GM21360 (cell line): ENCODE measurements at regions not wholly inside any gene's neighbourhood (a gene's known extent, or its start where the extent isn't known, plus 50 kb on each side); places are given as distances from the start of the nearest gene placed in this dataset.

ENCODE experiments used
- ATAC-seq: cut with Tn5 transposase; IDR thresholded peaks from one replicate; pipeline ENCODE4 v1.9.1; 2021; ENCODE audit warnings: mild to moderate bottlenecking, moderate library complexity; ENCODE audit not compliant: unreplicated experiment

DNA sequence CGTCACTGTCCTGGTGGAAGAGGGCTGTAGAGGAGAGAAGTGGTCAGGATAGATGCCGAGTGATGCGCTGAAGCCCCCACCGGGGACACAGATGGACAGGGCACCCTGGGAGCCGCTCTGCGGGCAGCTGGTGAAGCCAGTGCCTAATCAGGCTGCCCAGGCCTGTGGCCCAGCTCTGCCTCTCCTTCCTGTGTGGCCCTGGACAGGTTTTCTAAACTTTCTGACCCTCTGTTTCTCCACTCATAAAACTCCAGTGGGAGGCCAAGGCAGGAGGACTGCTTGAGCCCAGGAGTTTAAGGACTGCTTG lies 86.1 kb downstream of the C5orf15 start:
- no peak for ATAC-seq

DNA sequence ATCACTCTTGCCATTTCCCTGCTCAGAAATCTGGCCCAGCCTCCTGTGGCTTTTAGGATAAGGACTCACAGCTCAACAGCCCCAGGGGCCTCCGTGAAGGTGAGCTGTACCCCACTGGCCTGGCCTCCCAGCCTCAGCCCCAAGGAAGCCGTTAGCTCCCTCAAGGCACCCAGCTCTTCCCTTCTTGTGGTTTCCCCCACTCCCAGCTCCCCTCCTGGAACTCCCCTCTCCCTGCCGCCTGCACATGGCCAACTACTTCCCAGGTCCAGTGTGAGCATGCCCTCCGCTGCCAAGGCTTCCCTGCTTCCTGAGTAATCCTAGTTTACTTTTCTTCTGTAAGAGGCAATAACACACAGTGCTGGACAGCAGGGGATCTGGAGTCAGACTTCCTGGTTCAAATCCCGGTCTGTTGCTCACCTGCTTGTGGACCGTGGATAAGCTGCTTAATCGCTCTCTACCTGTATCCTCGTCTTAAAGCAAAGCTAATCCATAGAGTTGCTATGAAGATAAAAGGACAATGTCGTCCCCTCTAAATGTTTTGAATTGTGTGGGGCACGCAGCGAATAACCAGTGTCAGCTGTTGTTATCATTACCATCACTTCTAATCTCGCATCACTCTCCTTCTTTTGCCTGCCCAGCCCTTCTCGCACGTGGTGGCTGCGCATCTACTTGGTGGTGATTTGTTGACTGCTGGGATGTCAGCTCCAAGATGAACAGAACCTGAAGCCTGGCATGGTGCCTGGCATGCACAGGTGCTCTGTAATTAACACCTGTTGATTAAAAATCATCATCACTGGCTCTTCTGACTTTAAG lies 86.6 kb downstream of the C5orf15 start:
- ATAC-seq = no peak

DNA sequence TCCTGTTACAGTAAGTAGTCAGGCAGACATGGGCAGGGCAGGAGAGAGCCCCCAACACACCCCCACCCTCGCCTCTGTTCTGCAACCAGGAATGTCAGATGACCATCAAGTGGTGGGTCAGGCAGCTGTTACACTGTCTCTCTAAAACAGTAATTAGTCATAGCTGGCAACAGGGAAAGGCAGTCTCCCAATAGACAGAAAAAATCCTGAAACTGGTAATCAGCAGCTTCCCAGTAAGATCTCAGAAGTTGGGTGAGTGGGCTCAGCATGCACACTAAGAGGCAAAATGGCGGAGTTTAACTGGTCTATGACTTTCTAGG lies 90.2 kb downstream of the C5orf15 start:
- ATAC-seq = no peak

DNA sequence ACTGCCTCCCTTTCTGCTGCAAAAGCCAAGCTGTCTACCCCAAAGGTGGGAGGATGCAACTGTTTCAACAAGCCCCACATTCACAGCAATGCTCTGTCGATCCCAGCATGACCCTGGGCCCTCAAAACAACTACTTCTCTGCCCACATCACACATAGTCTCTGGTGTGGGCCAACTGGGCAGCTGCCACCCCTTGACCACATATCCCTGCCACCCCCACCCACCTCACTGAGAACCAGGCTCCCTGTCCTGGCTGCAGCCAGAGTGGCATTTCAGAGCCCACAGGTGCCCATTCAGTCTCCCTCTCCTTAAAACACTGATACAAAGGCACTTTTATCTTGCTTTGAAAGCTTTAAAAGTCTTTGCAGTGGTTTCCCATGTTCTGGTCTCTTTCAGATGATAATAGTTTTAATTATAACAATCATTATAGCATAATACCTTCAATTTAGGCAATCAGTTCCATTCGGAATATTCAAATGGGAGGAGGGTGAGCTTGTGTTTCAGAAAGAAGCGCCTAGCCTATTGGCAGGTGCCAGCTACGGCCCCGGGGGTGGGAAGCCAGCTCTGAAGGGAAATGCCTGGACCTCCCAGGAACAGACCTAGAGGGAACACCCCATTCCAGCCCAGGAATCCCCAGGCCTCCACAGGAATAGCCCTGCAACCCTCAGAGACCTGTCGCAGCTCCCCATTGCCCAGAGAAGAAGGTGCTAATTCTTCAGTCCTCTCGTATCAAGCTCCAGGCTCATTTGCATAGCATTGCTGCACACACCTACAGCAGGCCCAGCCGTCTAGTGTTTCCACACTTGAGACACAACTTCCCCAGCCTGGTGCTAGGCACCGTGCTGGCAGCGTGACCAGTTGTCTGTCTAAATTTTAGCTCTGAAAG lies 90.8 kb downstream of the C5orf15 start:
- no peak for ATAC-seq

DNA sequence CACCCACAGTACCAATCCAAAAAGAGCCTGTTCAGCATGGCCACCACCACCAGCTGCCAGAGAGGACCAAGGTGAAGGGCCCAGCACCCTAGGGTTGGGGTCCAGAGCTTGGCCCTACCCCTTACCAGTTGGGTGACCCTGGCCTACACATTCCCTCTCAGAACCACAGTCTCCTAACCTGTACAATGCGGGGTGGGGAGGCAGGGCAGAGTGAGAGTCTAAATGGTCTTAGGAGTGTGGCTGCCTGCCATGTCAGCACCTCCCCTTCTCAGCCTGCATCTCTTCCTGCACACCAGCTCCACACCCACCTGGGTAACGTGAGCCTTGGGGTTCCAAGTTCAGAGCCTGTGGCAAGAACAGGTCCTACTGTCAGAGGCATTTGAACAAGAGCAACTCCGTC lies 92.2 kb downstream of the C5orf15 start:
- no peak for ATAC-seq

DNA sequence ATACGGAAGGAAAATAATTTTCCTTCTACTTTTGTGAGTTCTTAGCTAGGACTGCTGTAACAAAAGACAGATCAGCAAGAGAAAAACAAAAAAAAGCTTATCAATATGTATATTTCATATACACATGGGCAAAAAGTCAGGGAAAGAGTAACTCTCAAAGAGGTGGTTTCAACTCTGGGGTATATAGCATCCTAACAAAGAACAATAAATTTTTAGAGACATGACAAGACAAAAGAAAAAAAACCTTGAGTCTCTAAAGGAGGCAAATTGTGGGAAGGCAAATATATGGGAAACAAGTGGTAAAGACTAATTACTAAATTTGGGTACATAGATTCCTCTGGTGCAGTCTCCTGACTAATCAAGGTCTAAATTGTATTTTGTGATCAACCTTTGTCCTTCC lies 93.2 kb downstream of the C5orf15 start:
- no peak for ATAC-seq

DNA sequence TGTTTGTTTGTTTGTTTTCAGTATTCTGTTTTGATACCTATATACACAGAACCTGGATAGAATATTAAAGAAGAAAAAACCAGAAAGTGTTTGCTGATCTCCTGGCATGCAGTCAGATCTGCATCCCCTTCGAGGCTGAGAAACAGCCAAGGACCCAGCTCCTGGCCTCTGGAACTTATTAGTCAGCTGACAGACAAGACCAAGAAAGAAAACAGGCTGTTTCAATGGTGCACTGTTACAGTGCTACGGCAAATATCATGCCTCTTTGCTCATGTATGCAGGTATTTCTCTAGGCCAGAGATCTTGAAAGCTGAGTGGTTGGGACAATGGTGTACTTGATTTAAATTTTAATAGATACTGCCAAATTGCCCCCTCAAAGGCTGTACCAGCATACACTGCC lies 95.0 kb downstream of the C5orf15 start:
- ATAC-seq = no peak

DNA sequence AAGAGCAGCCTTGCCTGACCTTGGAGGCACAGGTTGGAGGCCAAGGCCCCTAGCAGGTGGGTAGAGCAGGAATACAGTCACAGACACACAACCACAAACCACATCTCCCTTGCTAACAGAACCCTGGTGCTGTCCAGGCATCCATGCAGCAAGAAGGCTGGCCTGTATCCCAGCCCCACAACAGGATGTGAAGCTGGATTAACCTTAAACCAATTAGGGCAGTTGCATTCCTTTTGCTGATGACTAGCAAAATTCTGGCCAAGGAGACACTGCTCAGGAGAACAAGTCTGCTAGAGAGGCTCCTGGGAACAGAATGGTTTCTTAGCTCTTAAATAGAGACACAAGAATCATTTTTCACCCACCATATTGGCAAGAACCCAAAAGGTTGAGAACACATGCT lies 97.8 kb downstream of the C5orf15 start:
- ATAC-seq = no peak

DNA sequence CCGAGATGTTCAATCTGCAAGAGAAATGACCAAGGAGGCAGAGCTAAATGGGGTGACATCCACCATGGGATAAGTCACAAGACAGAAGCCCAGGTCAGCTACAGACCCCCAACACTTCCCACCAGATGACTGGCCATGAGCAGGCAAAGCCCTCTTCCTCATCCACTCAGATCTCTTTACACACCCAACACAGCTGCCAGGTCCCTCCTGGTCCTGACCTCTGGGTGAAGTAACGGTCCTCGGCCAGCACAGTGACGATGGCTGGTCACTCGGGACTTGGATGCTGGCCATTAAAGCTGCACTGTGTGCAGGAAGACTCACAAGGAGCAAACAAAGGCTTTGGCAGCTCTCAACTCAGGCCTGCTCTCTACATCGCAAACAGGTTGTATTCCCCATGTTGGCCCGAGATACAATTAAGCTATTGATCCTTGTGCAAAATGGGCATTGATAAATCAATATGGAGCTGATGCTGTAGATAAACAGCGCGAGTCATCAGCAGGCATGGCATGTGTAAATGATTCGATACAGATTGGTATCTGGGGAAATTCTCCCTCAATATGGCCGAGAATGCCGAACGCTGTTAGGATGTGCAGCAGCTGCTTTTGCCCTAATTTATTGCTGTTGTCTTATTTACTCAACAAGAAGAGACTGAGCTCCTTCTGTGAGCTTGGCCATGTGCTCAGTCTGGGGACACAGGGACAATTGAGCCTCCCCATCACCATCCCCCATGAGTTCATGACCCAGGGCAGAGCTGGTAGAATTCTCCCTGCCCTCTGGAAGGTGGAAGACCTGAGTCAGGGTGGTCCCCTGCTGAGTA lies 98.7 kb downstream of the C5orf15 start:
- ATAC-seq = no peak

DNA sequence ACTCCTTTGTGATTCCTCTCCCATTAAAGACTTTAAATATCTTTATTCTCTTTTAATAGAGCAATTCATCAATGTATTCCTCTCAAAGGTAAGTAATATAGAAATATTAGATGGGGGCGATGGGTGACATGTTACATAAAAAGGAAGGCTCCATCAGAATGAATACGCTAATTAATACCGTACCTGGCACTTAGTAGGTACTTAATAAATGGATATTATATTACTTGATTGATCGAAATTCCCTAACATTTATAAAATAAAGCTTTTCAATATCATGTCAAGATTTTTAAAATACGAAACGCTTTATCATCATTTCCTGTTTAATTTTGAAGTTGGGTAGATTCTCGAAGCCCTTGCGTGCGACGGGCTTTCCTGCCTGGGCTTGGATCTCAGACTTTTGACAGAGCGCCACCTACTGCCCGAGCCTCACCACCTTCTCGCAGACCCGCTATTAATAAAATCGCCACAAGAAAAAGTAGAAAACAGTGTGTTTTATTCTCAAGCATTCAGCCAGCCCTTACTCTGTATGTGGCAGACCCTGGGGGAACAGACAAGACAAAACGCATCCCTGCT lies 99.4 kb downstream of the C5orf15 start:
- no peak for ATAC-seq

DNA sequence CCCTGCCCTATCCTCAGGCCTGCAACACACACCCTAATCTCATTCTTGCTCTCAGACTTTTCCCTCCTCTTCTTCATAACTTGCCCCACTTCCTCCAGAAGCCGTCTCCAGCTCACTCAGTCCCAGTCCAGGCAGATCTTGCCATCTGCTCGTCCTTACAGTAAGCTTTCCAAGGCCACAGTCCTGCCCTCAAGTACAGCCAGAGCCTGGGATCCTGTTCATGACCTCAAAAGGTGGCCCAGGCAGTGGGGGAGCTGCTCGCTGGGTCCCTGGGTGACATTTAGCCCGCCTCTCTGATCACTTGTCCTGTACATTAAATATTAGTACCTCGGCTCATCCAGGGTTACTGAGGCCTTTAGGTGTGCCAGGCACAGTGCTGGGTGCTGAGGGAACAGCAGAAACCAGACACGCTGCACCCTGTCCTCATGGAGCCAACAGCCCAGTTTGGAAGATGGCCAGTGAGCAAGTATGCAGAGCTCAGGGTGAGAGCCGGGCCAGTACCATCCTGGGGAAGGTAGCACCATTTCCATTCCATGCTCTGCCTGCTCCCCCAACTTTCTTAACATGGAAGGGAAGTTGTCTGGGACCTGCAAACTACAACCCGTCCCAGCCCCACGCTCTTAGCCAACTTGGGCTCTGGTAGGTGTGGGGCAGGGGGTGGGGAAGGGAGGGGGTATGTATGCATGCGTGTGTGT lies 100.4 kb downstream of the C5orf15 start:
- ATAC-seq = no peak

DNA sequence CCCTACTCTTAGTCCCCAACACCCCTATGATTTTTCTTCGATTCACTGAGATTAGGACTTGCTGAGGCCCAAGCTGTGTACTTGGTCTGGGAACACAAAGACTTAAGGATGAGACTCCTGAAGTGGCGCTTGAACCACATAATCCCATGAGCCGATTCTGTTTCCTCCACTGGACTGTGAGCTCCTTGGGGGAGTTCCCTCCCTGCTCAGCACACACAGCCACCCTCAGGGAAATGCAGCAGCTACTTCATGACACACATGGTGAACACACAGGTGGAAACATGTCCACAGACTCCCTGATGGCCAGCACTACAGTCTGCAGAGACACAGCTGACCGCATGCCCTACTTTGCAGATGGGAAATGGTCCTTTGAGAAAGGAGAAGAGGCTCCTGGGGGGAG lies 101.1 kb downstream of the C5orf15 start:
- no peak for ATAC-seq

DNA sequence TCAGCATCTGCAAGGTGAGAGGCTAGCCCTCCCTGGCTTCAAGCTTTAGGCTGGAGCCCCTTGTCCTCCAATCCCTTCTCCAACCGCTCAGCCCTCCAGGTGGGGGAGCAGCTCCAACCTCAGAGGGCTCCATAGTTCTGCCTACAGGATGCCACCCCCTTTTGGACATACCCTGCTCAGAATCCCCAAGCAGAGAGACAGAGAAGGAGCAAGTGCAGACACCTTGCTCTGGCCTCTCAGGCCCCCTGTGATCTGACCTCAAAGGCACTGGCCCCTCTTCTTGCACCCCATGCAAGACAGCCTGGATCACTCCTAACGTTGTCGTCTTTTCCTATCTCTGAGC lies 101.6 kb downstream of the C5orf15 start:
- no peak for ATAC-seq

DNA sequence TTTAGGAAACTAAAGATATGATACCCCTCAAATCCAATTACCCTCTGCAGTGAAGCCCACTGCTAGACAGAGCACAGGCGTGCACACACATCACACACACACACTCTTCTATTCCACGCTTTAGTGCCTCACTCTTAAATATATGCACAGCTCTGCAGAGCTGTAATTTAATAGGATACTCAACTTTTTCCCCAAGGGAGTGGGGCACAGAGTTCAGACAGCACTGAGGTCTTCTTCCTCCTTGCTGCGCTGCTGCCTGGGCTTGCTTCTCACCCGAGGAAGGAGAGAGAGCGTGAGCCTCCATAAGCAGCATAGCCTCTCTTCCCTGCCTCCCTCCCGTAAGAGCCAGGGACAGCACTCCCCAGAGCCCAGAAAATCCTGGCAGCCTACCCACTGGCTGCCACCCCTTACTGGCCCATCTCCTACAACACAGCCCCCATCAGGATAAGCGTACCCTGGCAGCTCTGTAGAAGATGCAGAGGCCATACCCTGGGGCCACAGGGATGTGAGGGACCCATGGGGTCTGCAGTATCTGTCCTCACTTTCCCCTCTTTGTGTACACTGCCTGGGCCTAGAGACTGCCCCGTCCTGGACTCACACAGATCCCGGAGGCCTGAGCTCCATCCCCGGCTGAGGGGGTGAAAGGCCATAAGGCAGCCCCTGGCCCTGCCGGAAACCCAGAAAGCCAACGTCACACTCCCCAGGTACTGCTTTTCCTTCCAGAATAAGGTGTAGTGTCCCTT lies 102.1 kb downstream of the C5orf15 start:
- ATAC-seq = no peak

DNA sequence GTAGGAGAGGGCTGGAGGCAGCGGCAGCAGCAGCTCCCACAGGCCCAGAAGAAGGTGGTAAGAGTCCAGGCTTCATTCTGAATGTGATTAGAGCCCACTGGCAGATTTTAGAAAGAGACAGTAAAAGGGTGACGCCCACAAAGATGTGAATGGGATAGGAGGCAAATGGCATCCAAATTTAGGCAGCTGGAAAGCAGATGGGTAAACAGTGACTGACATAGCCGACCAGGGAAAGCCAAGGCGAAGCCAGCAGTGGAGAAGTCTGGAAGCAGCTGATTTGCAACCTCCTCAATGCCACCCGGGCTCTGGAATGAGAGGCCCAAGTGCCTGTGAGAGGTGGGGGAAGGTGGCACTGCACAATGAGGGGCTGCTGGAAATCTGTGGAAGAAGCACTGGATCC lies 103.3 kb downstream of the C5orf15 start:
- no peak for ATAC-seq

DNA sequence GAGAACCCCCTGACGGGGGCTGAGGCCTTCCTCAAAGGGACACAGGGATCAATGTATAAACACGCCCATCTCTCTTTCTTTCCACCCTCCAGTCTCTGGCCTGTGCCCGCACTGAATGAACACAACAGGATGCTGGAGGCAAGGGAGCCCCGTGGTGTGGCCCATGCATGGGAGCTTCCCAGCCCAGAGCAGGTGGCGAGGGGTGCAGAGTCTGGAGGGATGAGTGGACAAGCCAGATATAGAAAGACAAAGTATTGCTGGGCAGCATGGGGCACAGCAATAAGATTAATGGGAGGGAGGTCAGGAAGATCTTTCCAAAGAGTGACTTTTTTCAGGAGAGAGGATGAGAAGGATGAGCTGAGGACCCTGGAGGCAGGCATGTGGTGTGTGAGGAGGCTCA lies 103.7 kb downstream of the C5orf15 start:
- ATAC-seq = no peak

DNA sequence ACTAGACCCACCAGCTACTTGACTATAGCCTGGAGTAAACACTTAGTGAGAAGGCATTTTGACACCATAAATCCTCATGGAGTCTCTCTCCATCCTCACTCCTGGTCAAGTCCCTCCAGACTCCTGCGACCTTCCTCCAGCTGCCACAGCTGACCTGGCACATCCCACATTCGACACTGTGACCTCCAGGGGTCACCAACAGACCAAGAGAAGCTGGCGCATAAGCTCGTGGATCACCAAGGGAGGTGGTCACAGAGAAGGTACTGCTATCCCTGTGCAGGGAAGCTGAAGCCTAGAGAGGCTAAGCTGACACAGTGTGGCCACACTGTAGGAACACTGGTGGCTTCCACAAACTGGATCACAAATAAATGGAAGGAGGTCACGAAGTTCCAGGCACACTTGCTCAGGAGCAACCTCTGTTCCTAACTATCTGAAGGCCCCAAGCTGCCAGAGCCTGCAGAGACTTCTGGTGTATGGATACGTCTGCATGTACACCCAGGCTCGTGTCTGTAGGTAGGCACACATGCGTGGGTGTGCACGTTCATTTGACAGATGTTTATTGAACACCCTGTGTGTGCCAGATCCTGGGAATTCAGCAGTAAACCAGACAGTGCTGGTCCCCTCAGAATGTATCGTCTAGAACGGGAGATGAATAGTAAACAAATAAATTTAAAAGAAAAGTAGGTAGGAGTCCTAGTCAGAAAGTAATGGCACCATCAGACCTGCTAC lies 104.4 kb downstream of the C5orf15 start:
- ATAC-seq = no peak

DNA sequence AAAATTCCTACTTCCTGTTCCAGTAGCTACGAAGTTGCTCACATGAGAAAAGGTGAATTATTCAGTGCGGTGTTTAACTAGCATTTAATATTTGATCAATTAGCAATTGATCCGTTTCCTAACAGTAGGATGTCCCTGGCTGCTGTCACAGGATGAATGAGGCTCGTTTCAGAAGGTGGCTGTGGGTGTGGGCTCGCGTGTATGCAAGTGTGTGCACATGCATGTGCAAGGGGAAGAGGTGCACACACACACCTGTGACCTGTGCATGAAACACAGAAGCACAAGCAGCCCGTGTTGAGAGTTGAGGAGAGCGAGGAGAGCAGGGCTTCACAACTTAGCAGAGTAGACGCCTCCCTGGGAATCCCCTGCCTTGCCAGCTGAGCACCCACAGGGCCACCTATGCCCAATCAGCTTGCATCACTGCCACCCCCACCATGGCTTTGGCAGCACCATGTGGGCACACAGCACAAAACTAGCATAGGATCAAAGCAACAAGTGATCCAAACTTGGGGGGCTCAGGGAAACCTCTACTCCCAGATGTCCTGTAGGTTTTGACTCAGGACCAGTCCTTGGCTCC lies 107.2 kb downstream of the C5orf15 start:
- no peak for ATAC-seq

DNA sequence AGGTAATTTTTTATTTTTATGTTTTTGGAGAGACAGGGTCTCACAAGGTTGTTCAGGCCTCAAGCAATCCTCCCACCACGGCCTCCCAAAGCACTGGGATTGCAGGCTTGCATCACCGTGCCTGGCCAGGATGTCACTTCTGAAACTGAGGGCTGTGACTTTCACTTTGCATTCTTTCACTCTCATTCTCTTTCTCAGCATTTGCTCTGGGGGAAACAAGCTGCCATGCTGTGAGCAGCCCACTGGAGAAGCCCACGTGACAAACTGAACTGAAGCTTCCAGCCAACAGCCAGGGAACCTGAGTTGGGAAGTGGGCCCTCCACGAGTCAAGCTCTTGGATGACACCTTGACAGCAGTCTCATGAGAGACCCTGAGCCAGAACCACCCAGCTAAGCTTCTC lies 109.4 kb downstream of the C5orf15 start:
- ATAC-seq = no peak
